ENCODE measurements at regions not wholly inside any gene's neighbourhood (a gene's known extent, or its start where the extent isn't known, plus 50 kb on each side); places are given as distances from the start of the nearest gene placed in this dataset.
A peak's percentile ranks its signal among the peaks of the same experiment; 100 is the strongest.

DNA sequence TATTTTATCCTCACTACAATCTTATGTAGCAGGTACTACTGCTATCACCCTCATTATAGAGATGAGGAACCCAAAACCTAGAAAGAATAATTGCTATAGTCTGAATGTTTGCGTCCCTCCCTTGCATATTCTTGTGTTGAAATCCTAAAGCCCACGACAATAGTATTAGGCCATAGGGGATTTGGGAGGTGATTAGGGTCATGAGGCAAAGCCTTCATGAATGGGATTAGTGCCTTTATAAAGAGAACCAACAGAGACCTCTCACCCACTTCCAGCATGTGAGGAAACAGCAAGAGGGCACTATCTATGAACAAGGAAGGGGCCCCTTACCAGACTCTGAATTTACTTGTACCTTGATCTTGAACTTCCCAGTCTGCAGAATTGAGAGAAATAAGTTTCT lies 500.3 kb upstream of the FAM98A start:
- Mint-ChIP-seq H3K4me3 (ENCODE audit: unreplicated experiment) (no peak overlapping the region), H3K4me1 (ENCODE audit: low read depth, unreplicated experiment) (peaks cover 15% of the 10 kb centered on the region), H3K27me3 (ENCODE audit: low read depth, unreplicated experiment) (no peaks in the 10 kb centered on the region), H3K27ac (ENCODE audit: unreplicated experiment) (no peak overlapping the region), H3K36me3 (ENCODE audit: low read depth, unreplicated experiment) (no peaks in the 10 kb centered on the region), H3K9me3 (ENCODE audit: unreplicated experiment) (no peaks in the 10 kb centered on the region)
- no peak overlapping the region for H3K27ac ChIP-seq (ENCODE audit: low read depth, low read length)
- H3K79me2 ChIP-seq (ENCODE audit: insufficient read depth, low read length) = no peaks in the 10 kb centered on the region
- H3K27me3 ChIP-seq (ENCODE audit: insufficient read depth, low read length) = no peaks in the 10 kb centered on the region
- DNase-seq (ENCODE audit: low read depth) = no peak
- no peaks in the 10 kb centered on the region for H3K9me3 ChIP-seq (ENCODE audit: insufficient read depth, low read depth, low read length)
- TF ChIP-seq EZH2 (IDR thresholded peaks at IDR 0.05; ENCODE audit: insufficient read depth, low read length) = no peak
- TF ChIP-seq, protein P1, sequence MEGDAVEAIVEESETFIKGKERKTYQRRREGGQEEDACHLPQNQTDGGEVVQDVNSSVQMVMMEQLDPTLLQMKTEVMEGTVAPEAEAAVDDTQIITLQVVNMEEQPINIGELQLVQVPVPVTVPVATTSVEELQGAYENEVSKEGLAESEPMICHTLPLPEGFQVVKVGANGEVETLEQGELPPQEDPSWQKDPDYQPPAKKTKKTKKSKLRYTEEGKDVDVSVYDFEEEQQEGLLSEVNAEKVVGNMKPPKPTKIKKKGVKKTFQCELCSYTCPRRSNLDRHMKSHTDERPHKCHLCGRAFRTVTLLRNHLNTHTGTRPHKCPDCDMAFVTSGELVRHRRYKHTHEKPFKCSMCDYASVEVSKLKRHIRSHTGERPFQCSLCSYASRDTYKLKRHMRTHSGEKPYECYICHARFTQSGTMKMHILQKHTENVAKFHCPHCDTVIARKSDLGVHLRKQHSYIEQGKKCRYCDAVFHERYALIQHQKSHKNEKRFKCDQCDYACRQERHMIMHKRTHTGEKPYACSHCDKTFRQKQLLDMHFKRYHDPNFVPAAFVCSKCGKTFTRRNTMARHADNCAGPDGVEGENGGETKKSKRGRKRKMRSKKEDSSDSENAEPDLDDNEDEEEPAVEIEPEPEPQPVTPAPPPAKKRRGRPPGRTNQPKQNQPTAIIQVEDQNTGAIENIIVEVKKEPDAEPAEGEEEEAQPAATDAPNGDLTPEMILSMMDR (IDR thresholded peaks at IDR 0.05; ENCODE audit: insufficient read depth, low read depth, low read length) = no peak
- no peak overlapping the region for H3K4me3 ChIP-seq (ENCODE audit: insufficient read depth, low read depth, low read length)
- H2AFZ ChIP-seq (ENCODE audit: low read depth, low read length) = no peak overlapping the region
- H3K4me1 ChIP-seq (ENCODE audit: insufficient read depth, low read length) = peaks cover 6% of the 10 kb centered on the region
- no peak for FAIRE-seq
- H4K20me1 ChIP-seq (ENCODE audit: insufficient read depth, low read length) = no peaks in the 10 kb centered on the region
- H3K4me2 ChIP-seq (ENCODE audit: low read length) = no peak overlapping the region
- no peak overlapping the region for H3K9ac ChIP-seq (ENCODE audit: low read length)
- H3K36me3 ChIP-seq (ENCODE audit: insufficient read depth, low read length) = no peaks in the 10 kb centered on the region

DNA sequence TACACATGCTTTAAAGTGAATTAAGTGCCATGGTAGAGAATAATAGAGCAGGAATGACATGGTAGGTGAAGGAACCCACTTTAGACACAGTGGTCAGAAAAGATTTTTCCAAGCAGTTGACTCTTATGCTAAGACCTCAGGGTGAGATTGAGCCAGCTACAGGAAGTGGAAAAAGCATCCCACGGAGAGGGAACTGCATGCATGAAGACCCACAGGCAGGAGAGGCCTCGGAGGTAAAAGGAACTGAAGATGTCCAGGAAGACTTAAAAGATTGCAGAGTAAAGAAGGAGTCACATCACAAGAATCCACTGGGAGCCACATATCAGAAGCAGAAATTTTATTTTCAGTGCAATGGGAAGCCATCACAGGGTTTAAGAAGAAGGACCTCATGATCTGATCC lies 499.2 kb upstream of the FAM98A start:
- H3K4me2 ChIP-seq (ENCODE audit: low read length) = no peak overlapping the region
- Mint-ChIP-seq H3K27me3 (ENCODE audit: low read depth, unreplicated experiment) (no peaks in the 10 kb centered on the region), H3K27ac (ENCODE audit: unreplicated experiment) (peak overlapping the region; percentile 8), H3K9me3 (ENCODE audit: unreplicated experiment) (no peaks in the 10 kb centered on the region), H3K4me1 (ENCODE audit: low read depth, unreplicated experiment) (peaks cover 9% of the 10 kb centered on the region), H3K36me3 (ENCODE audit: low read depth, unreplicated experiment) (no peaks in the 10 kb centered on the region), H3K4me3 (ENCODE audit: unreplicated experiment) (no peak overlapping the region)
- no peaks in the 10 kb centered on the region for H3K36me3 ChIP-seq (ENCODE audit: insufficient read depth, low read length)
- no peak for DNase-seq (ENCODE audit: low read depth)
- FAIRE-seq = no peak
- no peaks in the 10 kb centered on the region for H3K9me3 ChIP-seq (ENCODE audit: insufficient read depth, low read depth, low read length)
- no peaks in the 10 kb centered on the region for H3K4me1 ChIP-seq (ENCODE audit: insufficient read depth, low read length)
- no peak overlapping the region for H3K27ac ChIP-seq (ENCODE audit: low read depth, low read length)
- H2AFZ ChIP-seq (ENCODE audit: low read depth, low read length) = no peak overlapping the region
- no peaks in the 10 kb centered on the region for H3K79me2 ChIP-seq (ENCODE audit: insufficient read depth, low read length)
- H3K4me3 ChIP-seq (ENCODE audit: insufficient read depth, low read depth, low read length) = no peak overlapping the region
- TF ChIP-seq, protein P1 (IDR thresholded peaks at IDR 0.05; ENCODE audit: insufficient read depth, low read depth, low read length) = no peak
- no peak for TF ChIP-seq EZH2 (IDR thresholded peaks at IDR 0.05; ENCODE audit: insufficient read depth, low read length)
- H4K20me1 ChIP-seq (ENCODE audit: insufficient read depth, low read length) = no peaks in the 10 kb centered on the region
- H3K9ac ChIP-seq (ENCODE audit: low read length) = no peak overlapping the region
- no peaks in the 10 kb centered on the region for H3K27me3 ChIP-seq (ENCODE audit: insufficient read depth, low read length)

DNA sequence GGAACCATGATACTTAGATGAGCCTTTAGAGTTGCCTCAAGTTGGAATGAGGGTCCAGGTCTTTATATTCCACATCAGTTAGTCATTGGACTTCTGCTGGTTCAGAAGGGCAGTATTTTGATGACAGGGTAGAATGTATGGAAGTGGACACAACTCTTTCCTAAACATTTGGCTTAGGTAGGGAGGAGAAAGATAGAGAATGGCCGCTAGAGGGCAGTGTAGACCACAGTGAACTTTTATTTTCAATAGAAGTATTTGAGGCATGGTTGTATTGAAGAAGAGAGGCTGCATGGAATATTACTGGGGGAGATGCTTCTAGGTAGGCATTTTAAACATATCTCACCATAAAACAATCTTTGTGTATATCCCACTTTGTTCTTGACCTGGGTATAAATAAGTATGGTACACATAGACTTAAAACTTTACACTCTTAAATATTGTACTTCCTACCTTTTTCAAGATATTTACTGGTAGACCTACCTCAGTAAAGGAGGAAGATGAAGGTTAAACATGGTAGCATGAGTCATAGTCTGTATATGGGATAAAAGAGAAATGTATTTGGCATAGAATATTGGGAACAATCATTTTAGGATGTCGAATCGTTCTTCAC lies 497.6 kb upstream of the FAM98A start:
- Histone ChIP-seq H3K9me3 (ENCODE audit: insufficient read depth, low read depth, low read length) (no peaks in the 10 kb centered on the region), H3K4me1 (ENCODE audit: insufficient read depth, low read length) (no peaks in the 10 kb centered on the region), H2AFZ (ENCODE audit: low read depth, low read length) (no peak overlapping the region), H3K9ac (ENCODE audit: low read length) (no peak overlapping the region), H3K27me3 (ENCODE audit: insufficient read depth, low read length) (no peaks in the 10 kb centered on the region), H3K79me2 (ENCODE audit: insufficient read depth, low read length) (no peaks in the 10 kb centered on the region), H3K36me3 (ENCODE audit: insufficient read depth, low read length) (no peaks in the 10 kb centered on the region), H3K27ac (ENCODE audit: low read depth, low read length) (no peak overlapping the region), H3K4me2 (ENCODE audit: low read length) (no peak overlapping the region), H3K4me3 (ENCODE audit: insufficient read depth, low read depth, low read length) (no peak overlapping the region), H4K20me1 (ENCODE audit: insufficient read depth, low read length) (no peaks in the 10 kb centered on the region)
- no peak overlapping the region for H3K27ac Mint-ChIP-seq (ENCODE audit: unreplicated experiment)
- peak; percentile 25 for DNase-seq (ENCODE audit: low read depth)
- H3K36me3 Mint-ChIP-seq (ENCODE audit: low read depth, unreplicated experiment) = no peaks in the 10 kb centered on the region
- H3K9me3 Mint-ChIP-seq (ENCODE audit: unreplicated experiment) = no peaks in the 10 kb centered on the region
- TF ChIP-seq, protein P1 (IDR thresholded peaks at IDR 0.05; ENCODE audit: insufficient read depth, low read depth, low read length) = peak; percentile 77
- no peak for TF ChIP-seq EZH2 (IDR thresholded peaks at IDR 0.05; ENCODE audit: insufficient read depth, low read length)
- FAIRE-seq = peak; percentile 56
- no peaks in the 10 kb centered on the region for H3K27me3 Mint-ChIP-seq (ENCODE audit: low read depth, unreplicated experiment)
- no peak overlapping the region for H3K4me3 Mint-ChIP-seq (ENCODE audit: unreplicated experiment)
- peaks cover 5% of the 10 kb centered on the region for H3K4me1 Mint-ChIP-seq (ENCODE audit: low read depth, unreplicated experiment)
